HG03558 (cell line): ENCODE measurements at regions not wholly inside any gene's neighbourhood (a gene's known extent, or its start where the extent isn't known, plus 50 kb on each side); places are given as distances from the start of the nearest gene placed in this dataset.

Experiments
- ATAC-seq: cut with Tn5 transposase; IDR thresholded peaks from one replicate; pipeline ENCODE4 v1.9.1; 2021; ENCODE audit warnings: moderate number of reproducible peaks; ENCODE audit not compliant: unreplicated experiment; ENCODE audit errors: extremely low read depth

- ATAC-seq = no peak
These were observed 337.6 kb upstream of the ARGLU1 start for GRCh38 chr13:106905380-106906162.

- no peak for ATAC-seq
These were observed 331.5 kb upstream of the ARGLU1 start for GRCh38 chr13:106899442-106899841.

- no peak for ATAC-seq
These were observed 330.3 kb upstream of the ARGLU1 start for GRCh38 chr13:106898231-106898630.

GRCh38 chr13:106888148-106888547, 320.2 kb upstream of the ARGLU1 start:
- no peak for ATAC-seq

GRCh38 chr13:106887686-106888085, 319.7 kb upstream of the ARGLU1 start:
- ATAC-seq = no peak

- ATAC-seq = no peak
These were observed 316.0 kb upstream of the ARGLU1 start for GRCh38 chr13:106883976-106884375.

- no peak for ATAC-seq
These were observed 314.3 kb upstream of the ARGLU1 start for GRCh38 chr13:106882246-106882645.

GRCh38 chr13:106879806-106880205, 311.9 kb upstream of the ARGLU1 start:
- no peak for ATAC-seq

- no peak for ATAC-seq
These were observed 306.4 kb upstream of the ARGLU1 start for GRCh38 chr13:106874323-106874722.

- ATAC-seq = no peak
These were observed 305.9 kb upstream of the ARGLU1 start for GRCh38 chr13:106873810-106874209.

- ATAC-seq = no peak
These were observed 299.3 kb upstream of the ARGLU1 start for GRCh38 chr13:106867249-106867648.

- ATAC-seq = no peak
These were observed 297.9 kb upstream of the ARGLU1 start for GRCh38 chr13:106865716-106866440.

GRCh38 chr13:106859533-106859904, 291.6 kb upstream of the ARGLU1 start:
- ATAC-seq = no peak

GRCh38 chr13:106858903-106859532, 291.1 kb upstream of the ARGLU1 start:
- ATAC-seq = no peak

GRCh38 chr13:106852436-106852835, 284.5 kb upstream of the ARGLU1 start:
- ATAC-seq = no peak

- ATAC-seq = no peak
These were observed 283.2 kb upstream of the ARGLU1 start for GRCh38 chr13:106850973-106851650.

- no peak for ATAC-seq
These were observed 278.9 kb upstream of the ARGLU1 start for GRCh38 chr13:106846571-106847448.

- no peak for ATAC-seq
These were observed 268.4 kb upstream of the ARGLU1 start for GRCh38 chr13:106836186-106836802.

- ATAC-seq = no peak
These were observed 267.5 kb upstream of the ARGLU1 start for GRCh38 chr13:106835477-106835876.
